ENCODE measurements at regions not wholly inside any gene's neighbourhood (a gene's known extent, or its start where the extent isn't known, plus 50 kb on each side); places are given as distances from the start of the nearest gene placed in this dataset.

DNA sequence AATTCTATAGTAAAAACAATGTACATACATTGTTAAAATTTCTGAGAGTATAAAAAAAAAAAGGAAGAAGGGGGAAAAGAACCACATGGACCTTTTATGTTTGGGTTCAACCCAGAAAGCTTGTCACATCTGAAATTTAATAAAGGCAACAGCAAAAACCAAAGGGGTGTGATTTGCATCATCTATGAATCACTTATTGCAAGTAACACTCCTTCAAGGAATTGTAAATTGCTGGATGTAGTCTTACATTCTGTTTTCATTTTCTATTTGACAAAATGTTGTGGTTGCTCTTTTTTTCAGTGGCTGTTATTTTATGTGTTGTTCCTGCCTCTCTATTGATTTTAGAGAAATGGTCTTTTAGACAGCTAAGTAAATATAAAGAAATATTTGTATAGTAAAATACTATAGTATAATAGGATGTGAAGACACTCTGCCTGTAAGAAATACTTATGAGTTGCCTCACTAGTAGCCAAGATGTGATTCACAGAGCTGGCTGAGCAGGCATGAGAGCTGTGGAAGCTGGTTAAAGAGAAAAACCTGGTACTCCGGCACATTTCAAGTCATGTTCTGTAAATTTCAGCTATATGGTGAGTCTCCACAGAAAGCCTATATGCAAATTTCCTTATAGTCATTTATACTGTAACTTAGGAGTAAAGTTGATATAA lies 131.1 kb upstream of the CNTLN start:
- TF ChIP-seq SIN3A (IDR thresholded peaks at IDR 0.05; ENCODE audit: borderline replicate concordance, insufficient read depth, low read length) (no peak), FOXP2 (optimal IDR thresholded peaks at IDR 0.05; ENCODE audit: borderline replicate concordance, extremely low read depth, extremely low read length, insufficient read depth) (no peak), POLR2AphosphoS5 (IDR thresholded peaks at IDR 0.05; ENCODE audit: low read depth, low read length) (no peak), TAF1 (IDR thresholded peaks at IDR 0.05; ENCODE audit: borderline replicate concordance, insufficient read depth, low read length) (no peak)
- TF ChIP-seq, protein P1, sequence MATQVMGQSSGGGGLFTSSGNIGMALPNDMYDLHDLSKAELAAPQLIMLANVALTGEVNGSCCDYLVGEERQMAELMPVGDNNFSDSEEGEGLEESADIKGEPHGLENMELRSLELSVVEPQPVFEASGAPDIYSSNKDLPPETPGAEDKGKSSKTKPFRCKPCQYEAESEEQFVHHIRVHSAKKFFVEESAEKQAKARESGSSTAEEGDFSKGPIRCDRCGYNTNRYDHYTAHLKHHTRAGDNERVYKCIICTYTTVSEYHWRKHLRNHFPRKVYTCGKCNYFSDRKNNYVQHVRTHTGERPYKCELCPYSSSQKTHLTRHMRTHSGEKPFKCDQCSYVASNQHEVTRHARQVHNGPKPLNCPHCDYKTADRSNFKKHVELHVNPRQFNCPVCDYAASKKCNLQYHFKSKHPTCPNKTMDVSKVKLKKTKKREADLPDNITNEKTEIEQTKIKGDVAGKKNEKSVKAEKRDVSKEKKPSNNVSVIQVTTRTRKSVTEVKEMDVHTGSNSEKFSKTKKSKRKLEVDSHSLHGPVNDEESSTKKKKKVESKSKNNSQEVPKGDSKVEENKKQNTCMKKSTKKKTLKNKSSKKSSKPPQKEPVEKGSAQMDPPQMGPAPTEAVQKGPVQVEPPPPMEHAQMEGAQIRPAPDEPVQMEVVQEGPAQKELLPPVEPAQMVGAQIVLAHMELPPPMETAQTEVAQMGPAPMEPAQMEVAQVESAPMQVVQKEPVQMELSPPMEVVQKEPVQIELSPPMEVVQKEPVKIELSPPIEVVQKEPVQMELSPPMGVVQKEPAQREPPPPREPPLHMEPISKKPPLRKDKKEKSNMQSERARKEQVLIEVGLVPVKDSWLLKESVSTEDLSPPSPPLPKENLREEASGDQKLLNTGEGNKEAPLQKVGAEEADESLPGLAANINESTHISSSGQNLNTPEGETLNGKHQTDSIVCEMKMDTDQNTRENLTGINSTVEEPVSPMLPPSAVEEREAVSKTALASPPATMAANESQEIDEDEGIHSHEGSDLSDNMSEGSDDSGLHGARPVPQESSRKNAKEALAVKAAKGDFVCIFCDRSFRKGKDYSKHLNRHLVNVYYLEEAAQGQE (IDR thresholded peaks at IDR 0.05; ENCODE audit: insufficient read depth in 1 of 2, low read depth in 2 of 2, low read length in 2 of 2): no peak

DNA sequence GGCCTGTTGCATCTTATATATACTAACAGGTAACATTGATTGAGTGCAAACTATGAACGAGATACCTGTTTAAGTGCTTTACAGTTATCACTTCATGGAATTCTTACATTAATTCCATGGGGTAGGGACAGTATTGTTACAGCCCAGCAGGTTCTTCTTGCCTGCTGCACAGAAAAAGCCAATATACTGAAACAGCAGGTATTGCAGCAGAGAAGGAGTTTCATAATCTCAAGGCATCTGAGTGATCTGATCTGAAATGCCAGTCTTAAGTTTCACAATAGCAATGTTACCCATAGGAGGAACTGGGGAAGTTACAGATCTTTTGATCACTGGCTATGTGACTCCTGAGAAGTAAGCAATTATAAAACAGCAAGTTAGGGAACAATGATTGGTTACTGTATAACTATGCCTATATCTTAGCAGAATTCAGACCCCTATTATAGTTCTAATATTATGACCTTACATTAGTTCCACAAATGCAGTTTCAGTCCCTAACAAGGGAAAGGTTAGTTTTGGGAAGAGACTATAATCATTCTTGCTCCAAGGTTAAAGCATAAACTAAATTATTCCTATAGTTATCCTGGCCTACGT lies 126.5 kb upstream of the BNC2 start:
- TF ChIP-seq TAF1 (IDR thresholded peaks at IDR 0.05; ENCODE audit: borderline replicate concordance, insufficient read depth, low read length) (no peak), SIN3A (IDR thresholded peaks at IDR 0.05; ENCODE audit: borderline replicate concordance, insufficient read depth, low read length) (no peak), FOXP2 (optimal IDR thresholded peaks at IDR 0.05; ENCODE audit: borderline replicate concordance, extremely low read depth, extremely low read length, insufficient read depth) (no peak), POLR2AphosphoS5 (IDR thresholded peaks at IDR 0.05; ENCODE audit: low read depth, low read length) (no peak)
- TF ChIP-seq, protein P1 (IDR thresholded peaks at IDR 0.05; ENCODE audit: insufficient read depth in 1 of 2, low read depth in 2 of 2, low read length in 2 of 2): no peak

DNA sequence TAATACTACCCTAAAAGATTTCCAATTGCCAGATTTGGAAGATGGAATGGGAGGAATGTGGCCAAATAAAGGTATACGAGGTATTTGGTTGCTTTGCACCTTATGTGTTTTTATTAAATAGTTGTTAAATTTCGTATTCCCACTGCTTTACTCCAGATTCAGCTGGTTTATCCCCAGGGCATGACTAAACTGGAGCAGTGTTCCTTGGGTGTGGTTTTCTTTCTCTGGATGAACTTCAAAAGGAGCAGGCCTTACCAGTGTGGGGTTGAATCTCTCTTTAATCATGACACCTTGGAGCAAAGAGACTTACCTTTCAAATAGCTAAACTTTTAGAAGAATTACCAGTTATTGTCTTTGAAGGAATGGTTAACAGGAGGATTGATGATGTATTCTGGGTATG lies 121.7 kb upstream of the BNC2 start:
- TF ChIP-seq TAF1 (IDR thresholded peaks at IDR 0.05; ENCODE audit: borderline replicate concordance, insufficient read depth, low read length): no peak
- TF ChIP-seq SIN3A (IDR thresholded peaks at IDR 0.05; ENCODE audit: borderline replicate concordance, insufficient read depth, low read length): no peak
- no peak for TF ChIP-seq FOXP2 (optimal IDR thresholded peaks at IDR 0.05; ENCODE audit: borderline replicate concordance, extremely low read depth, extremely low read length, insufficient read depth)
- TF ChIP-seq POLR2AphosphoS5 (IDR thresholded peaks at IDR 0.05; ENCODE audit: low read depth, low read length): no peak
- TF ChIP-seq, protein P1 (IDR thresholded peaks at IDR 0.05; ENCODE audit: insufficient read depth in 1 of 2, low read depth in 2 of 2, low read length in 2 of 2): no peak

GRCh38 chr9:16987026-16987425 lies 116.6 kb upstream of the BNC2 start:
- no peak for TF ChIP-seq FOXP2 (optimal IDR thresholded peaks at IDR 0.05; ENCODE audit: borderline replicate concordance, extremely low read depth, extremely low read length, insufficient read depth)

GRCh38 chr9:16986556-16986955 lies 116.1 kb upstream of the BNC2 start:
- no peak for TF ChIP-seq POLR2AphosphoS5 (IDR thresholded peaks at IDR 0.05; ENCODE audit: low read depth, low read length)
- no peak for TF ChIP-seq TAF1 (IDR thresholded peaks at IDR 0.05; ENCODE audit: borderline replicate concordance, insufficient read depth, low read length)
- TF ChIP-seq, protein P1 (IDR thresholded peaks at IDR 0.05; ENCODE audit: insufficient read depth in 1 of 2, low read depth in 2 of 2, low read length in 2 of 2): no peak
- TF ChIP-seq SIN3A (IDR thresholded peaks at IDR 0.05; ENCODE audit: borderline replicate concordance, insufficient read depth, low read length): no peak
- TF ChIP-seq FOXP2 (optimal IDR thresholded peaks at IDR 0.05; ENCODE audit: borderline replicate concordance, extremely low read depth, extremely low read length, insufficient read depth): no peak
